Nephron progenitor cell (in vitro differentiated cells): ENCODE measurements at regions not wholly inside any gene's neighbourhood (a gene's known extent, or its start where the extent isn't known, plus 50 kb on each side); places are given as distances from the start of the nearest gene placed in this dataset.

Experiments
- DNase-seq: peaks from one replicate; pipeline ENCODE4 v3.0.0; 2021
- H3K27ac Mint-ChIP-seq: 2 replicates; pipeline ENCODE4 v1.8.0; 2021; ENCODE audit warnings: mild to moderate bottlenecking, moderate library complexity, mixed read lengths
- H3K27me3 Mint-ChIP-seq: 2 replicates; pipeline ENCODE4 v1.8.0; 2021; ENCODE audit warnings: mild to moderate bottlenecking, low read depth, mixed read lengths; ENCODE audit not compliant: poor library complexity
- H3K36me3 Mint-ChIP-seq: 2 replicates; pipeline ENCODE4 v1.8.0; 2021; ENCODE audit warnings: low read depth, mixed read lengths
- H3K4me1 Mint-ChIP-seq: 2 replicates; pipeline ENCODE4 v1.8.0; 2021; ENCODE audit warnings: mixed read lengths
- H3K4me3 Mint-ChIP-seq: 2 replicates; pipeline ENCODE4 v1.8.0; 2021; ENCODE audit warnings: mild to moderate bottlenecking, moderate library complexity, mixed read lengths
- H3K9me3 Mint-ChIP-seq: 2 replicates; pipeline ENCODE4 v1.8.0; 2021; ENCODE audit warnings: mild to moderate bottlenecking, moderate library complexity, mixed read lengths
- CTCF ChIP-seq: fragments of 200-600 bp; sonication (generic); IDR thresholded peaks from 2 replicates; pipeline ENCODE4 v1.5.0; 2021; ENCODE audit warnings: antibody characterized with exemption

DNA sequence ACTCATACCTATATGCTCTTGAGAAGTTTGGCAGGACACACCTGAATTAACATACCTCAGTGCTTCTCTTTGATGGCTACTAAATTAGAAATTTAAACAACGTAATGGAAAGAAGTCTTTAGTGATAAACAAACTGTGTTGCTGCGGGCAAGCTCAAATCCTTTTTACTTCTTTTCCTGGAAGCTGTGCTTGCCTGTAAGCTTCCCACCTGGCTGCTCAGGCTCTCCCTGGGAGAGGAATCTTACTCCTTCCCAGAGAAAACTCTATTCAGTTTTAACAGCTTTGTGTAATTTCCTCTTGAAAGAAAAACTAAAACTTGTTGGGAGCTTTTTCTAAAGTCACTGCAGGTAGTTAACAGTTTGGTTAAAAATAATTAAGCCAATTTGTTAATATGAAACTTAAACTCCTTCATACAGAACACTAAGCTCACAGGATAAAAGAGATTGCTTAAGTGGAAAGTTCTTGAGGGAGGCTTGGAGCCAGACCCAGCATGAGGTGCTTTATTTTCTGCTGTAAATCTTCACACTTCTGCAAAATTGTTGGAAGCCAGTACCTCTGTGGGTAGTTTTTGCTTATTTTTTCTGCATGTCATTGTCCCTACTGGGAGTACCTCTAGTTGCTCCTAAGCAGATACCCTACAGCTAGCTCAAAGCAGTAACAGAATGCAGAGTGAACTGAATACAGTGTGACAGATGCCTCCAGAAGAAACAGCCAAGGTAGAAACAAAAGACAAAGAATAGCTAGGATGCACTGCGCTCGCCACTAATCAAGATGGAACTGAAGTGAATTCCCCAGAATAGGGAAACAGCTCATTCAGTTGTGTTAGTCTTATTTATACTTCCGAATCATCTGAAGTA, 1253.0 kb downstream of the PCDH17 start:
- H3K36me3 Mint-ChIP-seq: no peaks in the 10 kb centered on the region

DNA sequence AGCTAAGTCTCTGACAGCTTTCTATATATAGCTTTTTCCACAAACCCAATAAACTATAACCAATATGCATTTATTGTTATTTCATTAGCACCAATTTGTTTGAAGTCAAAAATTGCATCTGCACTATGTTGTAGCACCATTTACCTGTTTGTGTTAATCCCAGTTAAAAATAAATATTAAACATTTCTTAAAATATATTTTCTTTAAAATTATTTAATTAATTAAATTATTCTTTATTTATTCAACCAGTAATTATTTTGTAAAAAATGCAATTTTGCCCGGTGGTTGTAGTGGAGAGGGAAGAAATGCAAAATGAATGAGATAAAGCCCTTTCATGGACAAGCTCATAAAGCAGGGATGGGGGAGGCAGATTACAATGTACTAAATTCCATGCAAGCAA, 1257.9 kb downstream of the PCDH17 start:
- Mint-ChIP-seq H3K4me1 (peaks cover 21% of the 10 kb centered on the region), H3K4me3 (no peak overlapping the region), H3K9me3 (no peaks in the 10 kb centered on the region), H3K27me3 (no peaks in the 10 kb centered on the region), H3K36me3 (no peaks in the 10 kb centered on the region), H3K27ac (peak overlapping the region; percentile 84)
- no peak for DNase-seq
- no peak for TF ChIP-seq CTCF

More for the DNA sequence above, 1253.0 kb downstream of the PCDH17 start:
- no peak for DNase-seq
- Mint-ChIP-seq H3K4me1 (peaks cover 22% of the 10 kb centered on the region), H3K27ac (no peak overlapping the region), H3K27me3 (no peaks in the 10 kb centered on the region), H3K9me3 (no peaks in the 10 kb centered on the region), H3K4me3 (no peak overlapping the region)
- no peak for TF ChIP-seq CTCF

DNA sequence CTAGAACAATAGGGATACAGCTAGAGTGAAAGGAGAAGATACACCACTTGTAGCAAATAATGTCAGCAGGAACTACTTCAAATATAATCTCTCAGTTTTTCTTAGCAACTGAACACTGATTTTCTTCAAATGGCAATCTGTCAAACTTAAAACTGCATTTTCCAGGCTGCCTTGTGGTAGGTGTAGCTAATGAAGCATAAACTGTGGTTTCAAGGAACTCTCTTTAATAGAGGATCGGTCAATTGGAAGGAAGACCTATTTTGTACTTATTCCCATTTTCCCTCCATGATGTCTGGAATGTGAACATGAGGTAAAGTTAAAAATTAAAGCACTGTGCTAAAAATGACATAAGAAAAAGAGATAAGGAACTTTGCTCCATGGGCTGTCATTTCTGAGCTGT, 1261.9 kb downstream of the PCDH17 start:
- Mint-ChIP-seq H3K9me3 (no peaks in the 10 kb centered on the region), H3K27ac (no peak overlapping the region), H3K4me1 (peaks cover 10% of the 10 kb centered on the region), H3K4me3 (no peak overlapping the region), H3K36me3 (no peaks in the 10 kb centered on the region), H3K27me3 (no peaks in the 10 kb centered on the region)
- TF ChIP-seq CTCF: no peak
- no peak for DNase-seq

DNA sequence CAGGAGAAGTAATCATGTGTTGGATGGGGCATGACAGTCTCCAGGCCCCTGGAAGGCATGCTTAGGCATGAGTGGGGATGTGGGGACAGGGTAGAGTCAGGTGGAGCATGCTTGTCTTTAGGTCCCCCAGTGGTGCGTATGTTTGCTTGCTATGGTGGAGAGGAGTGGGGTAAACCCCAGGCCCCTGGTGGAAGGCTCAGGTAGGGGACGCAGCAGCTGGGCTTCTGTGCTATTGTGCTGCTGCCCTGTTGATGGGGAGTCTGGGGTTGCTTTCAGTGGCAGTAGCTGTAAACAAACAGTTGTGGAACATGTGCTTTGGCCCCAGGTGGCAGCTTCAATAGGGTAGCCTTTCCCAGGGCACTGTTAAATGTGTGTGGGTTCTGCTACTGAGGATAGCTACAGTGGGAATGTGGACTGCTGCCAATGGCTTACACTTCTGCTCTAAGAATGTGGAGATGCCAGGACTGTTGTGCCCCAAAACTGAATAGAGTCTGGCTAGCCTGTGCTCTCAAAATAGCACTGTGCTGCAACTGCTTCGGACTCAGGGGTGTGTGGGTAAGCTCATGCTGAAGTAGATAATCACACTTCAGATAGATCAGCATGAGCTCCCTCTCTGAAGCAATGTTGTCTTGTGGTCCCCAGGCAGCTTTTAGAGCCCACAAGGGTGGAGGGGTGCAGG, 1257.3 kb downstream of the DIAPH3 start:
- H3K9me3 Mint-ChIP-seq: no peaks in the 10 kb centered on the region
- DNase-seq: no peak
- no peak overlapping the region for H3K27ac Mint-ChIP-seq
- H3K27me3 Mint-ChIP-seq: peaks cover 5% of the 10 kb centered on the region
- no peak for TF ChIP-seq CTCF
- no peaks in the 10 kb centered on the region for H3K4me1 Mint-ChIP-seq
- H3K4me3 Mint-ChIP-seq: no peak overlapping the region
- no peaks in the 10 kb centered on the region for H3K36me3 Mint-ChIP-seq

GRCh38 chr13:58907347-58907746, 1256.4 kb downstream of the DIAPH3 start:
- Mint-ChIP-seq H3K4me3 (no peak overlapping the region), H3K27me3 (peaks cover 4% of the 10 kb centered on the region), H3K27ac (no peak overlapping the region), H3K36me3 (no peaks in the 10 kb centered on the region), H3K4me1 (no peaks in the 10 kb centered on the region), H3K9me3 (no peaks in the 10 kb centered on the region)
- no peak for DNase-seq
- TF ChIP-seq CTCF: no peak
